ENCODE measurements at regions not wholly inside any gene's neighbourhood (a gene's known extent, or its start where the extent isn't known, plus 50 kb on each side); places are given as distances from the start of the nearest gene placed in this dataset.

- no peaks in the 10 kb centered on the region for H3K36me3 Mint-ChIP-seq (ENCODE audit: low read depth)
Observed at GRCh38 chr2:147659051-147659450, 185.8 kb upstream of the ACVR2A start.

GRCh38 chr2:147657086-147658000, 187.5 kb upstream of the ACVR2A start:
- no peak for ATAC-seq
- Mint-ChIP-seq H3K27me3 (no peaks in the 10 kb centered on the region), H3K36me3 (ENCODE audit: low read depth) (no peaks in the 10 kb centered on the region), H3K4me3 (no peak overlapping the region), H3K27ac (no peak overlapping the region), H3K4me1 (peaks cover 10% of the 10 kb centered on the region)
- no peak for DNase-seq
- no peaks in the 10 kb centered on the region for H3K9me3 ChIP-seq (ENCODE audit: control insufficient read depth, low read length, poor library complexity, severe bottlenecking)

More at GRCh38 chr2:147659051-147659450, 185.8 kb upstream of the ACVR2A start:
- H3K9me3 ChIP-seq (ENCODE audit: control insufficient read depth, low read length, poor library complexity, severe bottlenecking) = no peaks in the 10 kb centered on the region
- Mint-ChIP-seq H3K27me3 (no peaks in the 10 kb centered on the region), H3K4me3 (no peak overlapping the region), H3K27ac (no peak overlapping the region), H3K4me1 (peaks cover 23% of the 10 kb centered on the region)
- DNase-seq = no peak
- ATAC-seq = no peak

GRCh38 chr2:147649998-147650397, 194.8 kb upstream of the ACVR2A start:
- H3K36me3 Mint-ChIP-seq (ENCODE audit: low read depth) = peaks cover 2% of the 10 kb centered on the region
- H3K4me3 Mint-ChIP-seq = no peak overlapping the region

GRCh38 chr2:147649286-147649685, 195.5 kb upstream of the ACVR2A start:
- no peaks in the 10 kb centered on the region for H3K27me3 Mint-ChIP-seq
- no peak overlapping the region for H3K27ac Mint-ChIP-seq
- peaks cover 9% of the 10 kb centered on the region for H3K4me1 Mint-ChIP-seq
- H3K4me3 Mint-ChIP-seq = no peak overlapping the region
- no peak for DNase-seq
- peaks cover 2% of the 10 kb centered on the region for H3K36me3 Mint-ChIP-seq (ENCODE audit: low read depth)
- no peaks in the 10 kb centered on the region for H3K9me3 ChIP-seq (ENCODE audit: control insufficient read depth, low read length, poor library complexity, severe bottlenecking)
- ATAC-seq = no peak

More at GRCh38 chr2:147649998-147650397, 194.8 kb upstream of the ACVR2A start:
- H3K9me3 ChIP-seq (ENCODE audit: control insufficient read depth, low read length, poor library complexity, severe bottlenecking) = no peaks in the 10 kb centered on the region
- no peaks in the 10 kb centered on the region for H3K27me3 Mint-ChIP-seq
- ATAC-seq = no peak
- peaks cover 9% of the 10 kb centered on the region for H3K4me1 Mint-ChIP-seq
- H3K27ac Mint-ChIP-seq = no peak overlapping the region
- DNase-seq = no peak

- no peak overlapping the region for H3K4me3 Mint-ChIP-seq
- no peaks in the 10 kb centered on the region for H3K9me3 ChIP-seq (ENCODE audit: control insufficient read depth, low read length, poor library complexity, severe bottlenecking)
- H3K4me1 Mint-ChIP-seq = peaks cover 9% of the 10 kb centered on the region
- DNase-seq = no peak
- no peak for ATAC-seq
- H3K27me3 Mint-ChIP-seq = no peaks in the 10 kb centered on the region
- no peak overlapping the region for H3K27ac Mint-ChIP-seq
- peaks cover 4% of the 10 kb centered on the region for H3K36me3 Mint-ChIP-seq (ENCODE audit: low read depth)
Observed at GRCh38 chr2:147648471-147648870, 196.4 kb upstream of the ACVR2A start.

GRCh38 chr2:147647816-147648215, 197.0 kb upstream of the ACVR2A start:
- ATAC-seq (no peak), DNase-seq (no peak)
- H3K27me3 Mint-ChIP-seq = no peaks in the 10 kb centered on the region
- H3K27ac Mint-ChIP-seq = no peak overlapping the region
- H3K4me3 Mint-ChIP-seq = no peak overlapping the region
- peaks cover 9% of the 10 kb centered on the region for H3K4me1 Mint-ChIP-seq
- H3K9me3 ChIP-seq (ENCODE audit: control insufficient read depth, low read length, poor library complexity, severe bottlenecking) = no peaks in the 10 kb centered on the region
- H3K36me3 Mint-ChIP-seq (ENCODE audit: low read depth) = peaks cover 5% of the 10 kb centered on the region

- H3K36me3 Mint-ChIP-seq (ENCODE audit: low read depth) = peaks cover 5% of the 10 kb centered on the region
- no peak for DNase-seq
- H3K4me1 Mint-ChIP-seq = peaks cover 7% of the 10 kb centered on the region
- no peaks in the 10 kb centered on the region for H3K9me3 ChIP-seq (ENCODE audit: control insufficient read depth, low read length, poor library complexity, severe bottlenecking)
- no peak for ATAC-seq
- no peak overlapping the region for H3K27ac Mint-ChIP-seq
- H3K4me3 Mint-ChIP-seq = no peak overlapping the region
- no peaks in the 10 kb centered on the region for H3K27me3 Mint-ChIP-seq
Observed at GRCh38 chr2:147646818-147647468, 197.9 kb upstream of the ACVR2A start.

GRCh38 chr2:147644491-147644890, 200.3 kb upstream of the ACVR2A start:
- Mint-ChIP-seq H3K36me3 (ENCODE audit: low read depth) (peaks cover 2% of the 10 kb centered on the region), H3K4me1 (no peaks in the 10 kb centered on the region), H3K27me3 (no peaks in the 10 kb centered on the region), H3K4me3 (no peak overlapping the region), H3K27ac (no peak overlapping the region)
- no peaks in the 10 kb centered on the region for H3K9me3 ChIP-seq (ENCODE audit: control insufficient read depth, low read length, poor library complexity, severe bottlenecking)
- DNase-seq (no peak), ATAC-seq (no peak)

- ATAC-seq = no peak
- peaks cover 2% of the 10 kb centered on the region for H3K36me3 Mint-ChIP-seq (ENCODE audit: low read depth)
- no peaks in the 10 kb centered on the region for H3K9me3 ChIP-seq (ENCODE audit: control insufficient read depth, low read length, poor library complexity, severe bottlenecking)
- H3K4me1 Mint-ChIP-seq = peaks cover 2% of the 10 kb centered on the region
- H3K27ac Mint-ChIP-seq = no peak overlapping the region
- no peak for DNase-seq
- no peak overlapping the region for H3K4me3 Mint-ChIP-seq
- no peaks in the 10 kb centered on the region for H3K27me3 Mint-ChIP-seq
Observed at GRCh38 chr2:147642765-147643164, 202.1 kb upstream of the ACVR2A start.

- ATAC-seq (no peak), DNase-seq (no peak)
- H3K9me3 ChIP-seq (ENCODE audit: control insufficient read depth, low read length, poor library complexity, severe bottlenecking) = no peaks in the 10 kb centered on the region
- H3K27me3 Mint-ChIP-seq = no peaks in the 10 kb centered on the region
- H3K4me3 Mint-ChIP-seq = no peak overlapping the region
- H3K4me1 Mint-ChIP-seq = peaks cover 2% of the 10 kb centered on the region
- H3K27ac Mint-ChIP-seq = no peak overlapping the region
- H3K36me3 Mint-ChIP-seq (ENCODE audit: low read depth) = peaks cover 2% of the 10 kb centered on the region
Observed at GRCh38 chr2:147641651-147642050, 203.2 kb upstream of the ACVR2A start.

- Mint-ChIP-seq H3K27ac (no peak overlapping the region), H3K4me3 (no peak overlapping the region), H3K27me3 (no peaks in the 10 kb centered on the region), H3K36me3 (ENCODE audit: low read depth) (peaks cover 2% of the 10 kb centered on the region), H3K4me1 (peaks cover 5% of the 10 kb centered on the region)
- ATAC-seq = no peak
- no peaks in the 10 kb centered on the region for H3K9me3 ChIP-seq (ENCODE audit: control insufficient read depth, low read length, poor library complexity, severe bottlenecking)
- DNase-seq = no peak
Observed at GRCh38 chr2:147639891-147640290, 204.9 kb upstream of the ACVR2A start.

- no peak for DNase-seq
- Mint-ChIP-seq H3K27me3 (no peaks in the 10 kb centered on the region), H3K4me1 (peaks cover 5% of the 10 kb centered on the region), H3K4me3 (no peak overlapping the region), H3K36me3 (ENCODE audit: low read depth) (peaks cover 2% of the 10 kb centered on the region), H3K27ac (no peak overlapping the region)
- ATAC-seq = no peak
- no peaks in the 10 kb centered on the region for H3K9me3 ChIP-seq (ENCODE audit: control insufficient read depth, low read length, poor library complexity, severe bottlenecking)
Observed at GRCh38 chr2:147639386-147639785, 205.4 kb upstream of the ACVR2A start.

- Mint-ChIP-seq H3K27me3 (no peaks in the 10 kb centered on the region), H3K36me3 (ENCODE audit: low read depth) (no peaks in the 10 kb centered on the region), H3K4me3 (no peak overlapping the region), H3K4me1 (peaks cover 6% of the 10 kb centered on the region), H3K27ac (no peak overlapping the region)
- no peaks in the 10 kb centered on the region for H3K9me3 ChIP-seq (ENCODE audit: control insufficient read depth, low read length, poor library complexity, severe bottlenecking)
- no peak for ATAC-seq
- DNase-seq = no peak
Observed at GRCh38 chr2:147636886-147637285, 207.9 kb upstream of the ACVR2A start.
